Naive thymus-derived CD8-positive, alpha-beta T cell (primary cell): ENCODE measurements at regions not wholly inside any gene's neighbourhood (a gene's known extent, or its start where the extent isn't known, plus 50 kb on each side); places are given as distances from the start of the nearest gene placed in this dataset.
A peak's percentile ranks its signal among the peaks of the same experiment; 100 is the strongest.

ENCODE experiments used
- ATAC-seq, 2 donors: fragments of 150-1000 bp; cut with Tn5 transposase in 1 of 2; sonication (Bioruptor Pico), chemical (Tn5 transposase) in 1 of 2; 1 replicate in 1 of 2; 2 replicates in 1 of 2; pipeline ENCODE4 v1.10.0; 2021; ENCODE audit warnings: mild to moderate bottlenecking in 2 of 2, moderate library complexity in 2 of 2
- POLR2A ChIA-PET: fragments of 350-600 bp; sonication (Branson Sonifier 250); formaldehyde crosslinking; loops from one replicate; lab custom pipeline; 2021; ENCODE audit warnings: antibody characterized with exemption; lab: Charles Lee
- DNase-seq, 10 donors: peaks; one replicate each; pipeline versions ENCODE4 v3.0.0 to v3.0.0-alpha.2; 2020 to 2022
- H3K27ac Mint-ChIP-seq, 10 donors: one replicate each; pipeline ENCODE4 v1.8.0; 2020 to 2022; ENCODE audit warnings: mild to moderate bottlenecking in 10 of 10, mixed read lengths in 10 of 10, moderate library complexity in 4 of 10, inconsistent platforms in 1 of 10
- H3K27me3 Mint-ChIP-seq, 5 donors: one replicate each; pipeline ENCODE4 v1.8.0; 2021 to 2022; ENCODE audit warnings: mixed read lengths in 5 of 5
- H3K36me3 Mint-ChIP-seq, 3 donors: one replicate each; pipeline ENCODE4 v1.8.0; 2020 to 2022; ENCODE audit warnings: mixed read lengths in 3 of 3, mild to moderate bottlenecking in 2 of 3, inconsistent platforms in 1 of 3
- H3K4me1 Mint-ChIP-seq, 4 donors: one replicate each; pipeline ENCODE4 v1.8.0; 2021 to 2022; ENCODE audit warnings: mixed read lengths in 4 of 4
- H3K4me3 Mint-ChIP-seq, 10 donors: one replicate each; pipeline ENCODE4 v1.8.0; 2020 to 2022; ENCODE audit warnings: mild to moderate bottlenecking in 10 of 10, mixed read lengths in 10 of 10, moderate library complexity in 6 of 10, inconsistent platforms in 1 of 10
- H3K9me3 Mint-ChIP-seq, 9 donors: one replicate each; pipeline ENCODE4 v1.8.0; 2020 to 2022; ENCODE audit warnings: mixed read lengths in 9 of 9, mild to moderate bottlenecking in 3 of 9, inconsistent platforms in 1 of 9, moderate library complexity in 1 of 9

DNA sequence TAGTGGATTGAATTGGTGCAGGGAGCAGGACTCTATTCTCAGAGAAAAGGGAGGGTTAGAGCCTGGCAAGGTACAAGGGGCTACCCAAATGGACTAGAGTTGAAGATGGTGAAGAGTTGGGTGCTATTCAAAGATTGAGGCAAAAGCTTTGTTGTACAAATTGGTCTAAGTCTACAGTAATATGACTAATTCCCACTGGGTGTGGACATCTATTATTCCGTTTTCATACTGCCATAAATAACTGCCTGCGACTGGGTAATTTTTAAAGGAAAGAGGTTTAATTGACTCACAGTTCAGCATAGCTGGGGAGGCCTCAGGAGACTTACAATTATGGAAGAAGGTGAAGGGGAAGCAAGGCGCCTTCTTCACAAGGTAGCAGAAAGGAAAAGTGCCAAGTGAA is 266.3 kb downstream of the TPBG start:
- no peaks in the 10 kb centered on the region for H3K36me3 Mint-ChIP-seq
- H3K9me3 Mint-ChIP-seq: peaks cover 0 to 12% (median 5%) of the 10 kb centered on the region in 9 donors
- H3K27me3 Mint-ChIP-seq: peaks cover 0 to 7% (median 0%) of the 10 kb centered on the region in 5 donors
- H3K4me3 Mint-ChIP-seq: no peak overlapping the region
- no peaks in the 10 kb centered on the region for H3K4me1 Mint-ChIP-seq
- no peak for DNase-seq
- H3K27ac Mint-ChIP-seq: no peak overlapping the region
- POLR2A ChIA-PET: no interaction called here
- ATAC-seq: no peak

- POLR2A ChIA-PET: no interaction called here
- Mint-ChIP-seq H3K4me1 (no peaks in the 10 kb centered on the region), H3K27ac (no peak overlapping the region), H3K9me3 (peaks cover 0 to 20% (median 4%) of the 10 kb centered on the region in 9 donors), H3K36me3 (peaks cover 0 to 5% (median 0%) of the 10 kb centered on the region in 3 donors), H3K27me3 (no peaks in the 10 kb centered on the region), H3K4me3 (no peak overlapping the region)
- ATAC-seq (no peak), DNase-seq (no peak)
Measured at GRCh38 chr6:82641677-82642076, 278.1 kb downstream of the TPBG start.

GRCh38 chr6:82645536-82646230 is 282.1 kb downstream of the TPBG start:
- Mint-ChIP-seq H3K9me3 (peaks cover 0 to 21% (median 3%) of the 10 kb centered on the region in 9 donors), H3K36me3 (peaks cover 0 to 5% (median 0%) of the 10 kb centered on the region in 3 donors), H3K27ac (no peak overlapping the region), H3K4me1 (no peaks in the 10 kb centered on the region), H3K27me3 (peaks cover 0 to 5% (median 0%) of the 10 kb centered on the region in 5 donors), H3K4me3 (no peak overlapping the region)
- ATAC-seq (no peak), DNase-seq (no peak)
- POLR2A ChIA-PET: no interaction called here

DNA sequence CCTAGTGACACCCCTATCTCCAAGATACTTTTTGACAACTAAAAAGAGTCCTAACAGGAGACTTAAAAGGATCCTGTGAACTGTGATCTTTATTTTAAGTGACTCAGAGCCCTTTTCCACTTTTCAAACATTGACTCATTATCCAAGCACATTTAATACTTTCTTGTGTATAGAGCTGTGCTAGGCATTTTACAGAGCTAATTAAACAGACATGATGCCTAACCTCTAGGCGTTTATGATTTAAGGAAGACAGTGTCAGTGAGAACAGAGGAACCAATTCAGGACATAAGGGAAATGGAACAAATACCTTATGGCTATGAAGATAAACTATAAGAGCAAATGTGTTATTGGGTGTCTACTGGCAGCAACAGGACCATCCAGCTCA is 282.6 kb downstream of the TPBG start:
- Mint-ChIP-seq H3K4me1 (no peaks in the 10 kb centered on the region), H3K36me3 (peaks cover 0 to 5% (median 0%) of the 10 kb centered on the region in 3 donors), H3K27ac (no peak overlapping the region), H3K27me3 (peaks cover 0 to 5% (median 0%) of the 10 kb centered on the region in 5 donors), H3K9me3 (peaks cover 0 to 19% (median 3%) of the 10 kb centered on the region in 9 donors), H3K4me3 (no peak overlapping the region)
- DNase-seq (no peak), ATAC-seq (no peak)
- POLR2A ChIA-PET: no interaction called here

GRCh38 chr6:82651845-82652335 is 288.3 kb downstream of the TPBG start:
- Mint-ChIP-seq H3K27me3 (peaks cover 0 to 5% (median 0%) of the 10 kb centered on the region in 5 donors), H3K36me3 (no peaks in the 10 kb centered on the region), H3K9me3 (peaks cover 0 to 12% (median 3%) of the 10 kb centered on the region in 9 donors), H3K4me1 (no peaks in the 10 kb centered on the region), H3K4me3 (no peak overlapping the region), H3K27ac (no peak overlapping the region)
- DNase-seq (no peak), ATAC-seq (no peak)
- POLR2A ChIA-PET: no interaction called here

GRCh38 chr6:82679232-82679631 is 315.6 kb downstream of the TPBG start:
- DNase-seq (no peak), ATAC-seq (no peak)
- no peaks in the 10 kb centered on the region for H3K4me1 Mint-ChIP-seq
- peaks cover 4 to 33% (median 16%) of the 10 kb centered on the region in 9 donors for H3K9me3 Mint-ChIP-seq
- no peak overlapping the region for H3K4me3 Mint-ChIP-seq
- peaks cover 0 to 16% (median 0%) of the 10 kb centered on the region in 3 donors for H3K36me3 Mint-ChIP-seq
- POLR2A ChIA-PET: no interaction called here
- no peaks in the 10 kb centered on the region for H3K27me3 Mint-ChIP-seq
- H3K27ac Mint-ChIP-seq: no peak overlapping the region

DNA sequence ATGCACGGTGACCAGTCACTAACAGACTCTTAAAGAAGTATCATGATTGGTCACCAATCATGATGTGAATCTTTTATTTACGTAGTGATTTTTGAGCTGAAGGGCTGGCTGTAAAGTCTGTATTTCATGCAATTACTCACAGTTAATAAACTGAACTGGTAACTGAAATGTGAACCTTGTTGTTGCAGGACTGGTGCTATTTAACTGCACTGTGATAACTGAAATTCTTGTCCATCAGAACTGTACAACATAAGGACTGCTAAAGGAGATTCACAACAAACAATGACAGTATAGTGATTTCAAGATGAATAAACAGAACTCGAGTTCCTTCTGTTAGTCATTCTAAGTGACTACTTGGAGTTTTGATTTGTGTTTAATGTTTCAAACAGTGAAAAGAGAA is 316.6 kb downstream of the TPBG start:
- POLR2A ChIA-PET: no interaction called here
- ATAC-seq (no peak), DNase-seq (no peak)
- H3K4me1 Mint-ChIP-seq: no peaks in the 10 kb centered on the region
- H3K9me3 Mint-ChIP-seq: peaks cover 4 to 33% (median 15%) of the 10 kb centered on the region in 9 donors
- no peak overlapping the region for H3K27ac Mint-ChIP-seq
- H3K36me3 Mint-ChIP-seq: peaks cover 0 to 16% (median 0%) of the 10 kb centered on the region in 3 donors
- H3K4me3 Mint-ChIP-seq: no peak overlapping the region
- H3K27me3 Mint-ChIP-seq: no peaks in the 10 kb centered on the region

GRCh38 chr6:82681119-82681714 is 317.6 kb downstream of the TPBG start:
- H3K27me3 Mint-ChIP-seq: no peaks in the 10 kb centered on the region
- H3K36me3 Mint-ChIP-seq: peaks cover 0 to 9% (median 0%) of the 10 kb centered on the region in 3 donors
- H3K4me3 Mint-ChIP-seq: no peak overlapping the region
- ATAC-seq (no peak), DNase-seq (no peak)
- peaks cover 3 to 38% (median 15%) of the 10 kb centered on the region in 9 donors for H3K9me3 Mint-ChIP-seq
- H3K4me1 Mint-ChIP-seq: no peaks in the 10 kb centered on the region
- POLR2A ChIA-PET: no interaction called here
- H3K27ac Mint-ChIP-seq: no peak overlapping the region

- no peak overlapping the region for H3K4me3 Mint-ChIP-seq
- peaks cover 0 to 22% (median 0%) of the 10 kb centered on the region in 9 donors for H3K9me3 Mint-ChIP-seq
- H3K4me1 Mint-ChIP-seq: no peaks in the 10 kb centered on the region
- DNase-seq (no peak), ATAC-seq (no peak)
- H3K36me3 Mint-ChIP-seq: no peaks in the 10 kb centered on the region
- POLR2A ChIA-PET: no interaction called here
- no peak overlapping the region for H3K27ac Mint-ChIP-seq
- H3K27me3 Mint-ChIP-seq: peaks cover 0 to 3% (median 0%) of the 10 kb centered on the region in 5 donors
Measured at GRCh38 chr6:82686719-82687118, 323.1 kb downstream of the TPBG start.

GRCh38 chr6:82687855-82688254 is 324.2 kb downstream of the TPBG start:
- no peaks in the 10 kb centered on the region for H3K36me3 Mint-ChIP-seq
- no peaks in the 10 kb centered on the region for H3K4me1 Mint-ChIP-seq
- peaks cover 0 to 3% (median 0%) of the 10 kb centered on the region in 5 donors for H3K27me3 Mint-ChIP-seq
- H3K4me3 Mint-ChIP-seq: no peak overlapping the region
- POLR2A ChIA-PET: no interaction called here
- DNase-seq (no peak), ATAC-seq (no peak)
- H3K9me3 Mint-ChIP-seq: peaks cover 0 to 22% (median 0%) of the 10 kb centered on the region in 9 donors
- H3K27ac Mint-ChIP-seq: peak overlapping the region in 1 of 10 donors; percentile 65

- ATAC-seq (no peak), DNase-seq (no peak)
- H3K27me3 Mint-ChIP-seq: peaks cover 0 to 3% (median 0%) of the 10 kb centered on the region in 5 donors
- no peaks in the 10 kb centered on the region for H3K36me3 Mint-ChIP-seq
- H3K9me3 Mint-ChIP-seq: peaks cover 0 to 8% (median 0%) of the 10 kb centered on the region in 9 donors
- no peak overlapping the region for H3K27ac Mint-ChIP-seq
- POLR2A ChIA-PET: no interaction called here
- no peaks in the 10 kb centered on the region for H3K4me1 Mint-ChIP-seq
- H3K4me3 Mint-ChIP-seq: no peak overlapping the region
Measured at GRCh38 chr6:82690283-82690682, 326.7 kb downstream of the TPBG start.

DNA sequence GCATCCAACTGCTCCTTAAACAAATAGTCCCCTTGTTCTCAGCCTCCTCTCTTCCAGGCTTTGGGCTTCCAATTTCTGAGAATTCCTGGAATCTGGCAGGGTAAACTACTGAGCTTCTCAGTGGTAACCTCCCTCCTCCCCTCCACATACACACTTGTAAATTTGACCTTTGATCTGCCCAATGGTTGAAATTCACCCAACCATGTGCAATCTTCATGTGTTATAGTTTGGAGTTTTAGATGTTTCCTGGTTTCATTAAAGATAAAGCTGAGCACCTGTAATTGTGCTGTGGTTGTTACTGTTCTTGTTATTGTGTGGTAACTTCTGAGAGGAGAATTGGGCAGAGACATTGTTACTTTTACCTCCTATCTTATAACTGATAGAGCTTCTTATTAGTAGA is 328.4 kb downstream of the TPBG start:
- ATAC-seq (no peak), DNase-seq (no peak)
- no peak overlapping the region for H3K4me3 Mint-ChIP-seq
- peaks cover 0 to 7% (median 0%) of the 10 kb centered on the region in 9 donors for H3K9me3 Mint-ChIP-seq
- no peaks in the 10 kb centered on the region for H3K4me1 Mint-ChIP-seq
- no peaks in the 10 kb centered on the region for H3K36me3 Mint-ChIP-seq
- POLR2A ChIA-PET: no interaction called here
- no peak overlapping the region for H3K27ac Mint-ChIP-seq
- H3K27me3 Mint-ChIP-seq: peaks cover 0 to 3% (median 0%) of the 10 kb centered on the region in 5 donors

DNA sequence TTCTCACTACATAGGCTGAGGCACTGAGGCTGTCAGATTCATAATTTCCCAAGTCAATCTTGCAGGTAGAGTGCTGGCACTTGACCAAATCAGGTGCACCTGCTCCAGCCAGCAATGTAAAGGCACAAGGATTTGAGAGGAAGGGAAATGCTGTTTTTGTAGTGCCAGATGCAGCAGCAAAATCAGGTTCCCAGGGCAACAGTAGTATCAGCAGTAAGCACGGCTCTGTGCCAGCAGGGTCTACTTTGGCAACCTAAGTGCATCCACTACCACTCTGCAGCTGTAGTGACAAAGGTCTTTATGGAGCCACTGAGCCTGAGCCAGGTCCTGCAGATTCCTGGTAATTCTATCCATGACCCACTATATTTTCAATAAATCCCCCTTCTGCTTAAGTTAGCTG is 329.5 kb downstream of the TPBG start:
- Mint-ChIP-seq H3K27me3 (no peaks in the 10 kb centered on the region), H3K9me3 (peaks cover 0 to 7% (median 0%) of the 10 kb centered on the region in 9 donors), H3K4me3 (no peak overlapping the region), H3K4me1 (no peaks in the 10 kb centered on the region), H3K27ac (no peak overlapping the region), H3K36me3 (no peaks in the 10 kb centered on the region)
- POLR2A ChIA-PET: no interaction called here
- no peak for ATAC-seq
- DNase-seq: no peak
